ENCODE measurements at regions not wholly inside any gene's neighbourhood (a gene's known extent, or its start where the extent isn't known, plus 50 kb on each side); places are given as distances from the start of the nearest gene placed in this dataset.

- no peak for DNase-seq
Measured at GRCh38 chr1:110816945-110817344, 56.0 kb upstream of the CD53 start.

DNA sequence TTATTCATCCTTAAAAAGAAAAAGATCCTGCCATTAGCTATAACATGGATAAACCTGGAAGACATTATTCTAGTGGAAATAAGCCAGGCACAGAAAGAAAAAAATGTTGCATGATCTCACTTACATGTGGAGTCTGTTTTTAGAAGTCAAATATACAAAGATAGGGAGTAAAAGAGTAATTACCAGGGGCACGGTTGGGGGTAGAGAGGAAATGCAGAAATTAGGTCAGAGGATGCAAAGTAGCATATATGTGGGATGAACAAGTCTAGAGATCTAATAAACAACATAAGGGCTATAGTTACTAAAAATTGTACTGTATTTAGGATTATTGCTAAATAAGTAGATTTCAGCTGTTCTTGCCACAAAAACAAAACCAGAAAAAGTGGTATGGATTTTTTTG is 61.4 kb upstream of the CD53 start:
- no peak for DNase-seq

GRCh38 chr1:110800079-110800478 is 72.9 kb upstream of the CD53 start:
- no peak for DNase-seq

DNA sequence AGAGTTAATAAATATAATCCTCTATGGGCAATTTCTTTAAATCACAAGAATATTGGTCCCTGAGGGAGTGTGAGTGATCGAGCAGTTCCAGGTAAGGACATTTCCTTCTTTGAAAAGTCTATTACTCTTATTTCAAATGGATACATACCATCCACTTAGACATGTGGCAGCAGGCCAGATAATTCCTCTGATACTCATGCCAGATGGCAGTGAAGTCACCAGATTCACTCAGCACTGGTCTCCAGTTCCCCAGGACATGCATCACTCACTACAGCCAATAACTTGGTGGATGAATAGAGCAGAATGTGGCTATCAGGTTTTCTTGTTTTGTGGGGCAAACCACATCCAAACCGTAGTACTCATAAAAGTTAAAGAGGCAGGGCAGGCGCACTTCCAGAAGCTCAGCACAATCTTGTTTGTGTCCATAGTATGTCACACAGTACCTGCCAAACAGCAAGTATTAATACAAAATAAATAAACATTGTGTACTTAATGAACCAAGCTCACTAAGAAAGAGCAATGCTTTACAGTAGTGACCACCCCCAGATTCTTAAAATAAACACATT is 74.2 kb upstream of the CD53 start:
- DNase-seq = peak; percentile 30

DNA sequence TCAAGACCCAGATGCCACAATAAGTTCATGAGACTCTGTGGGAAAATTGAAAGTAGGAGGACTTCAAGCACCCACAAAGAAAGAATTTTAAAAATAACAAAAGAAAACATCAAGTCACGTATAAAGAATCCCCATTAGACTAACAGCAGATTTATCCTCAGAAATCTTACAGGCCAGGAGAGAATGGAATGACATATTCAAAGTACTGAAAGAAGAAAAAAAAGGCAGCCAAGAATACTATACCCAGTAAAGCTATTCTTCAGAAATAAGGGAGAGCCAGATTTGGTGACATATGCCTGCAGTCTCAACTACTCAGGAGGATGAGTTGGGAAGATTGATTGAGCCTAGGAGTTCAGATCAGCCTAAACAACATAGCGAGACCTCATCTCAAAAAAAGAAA is 84.3 kb upstream of the CD53 start:
- no peak for DNase-seq

GRCh38 chr1:110787328-110788071 is 85.4 kb upstream of the CD53 start:
- DNase-seq = no peak

DNA sequence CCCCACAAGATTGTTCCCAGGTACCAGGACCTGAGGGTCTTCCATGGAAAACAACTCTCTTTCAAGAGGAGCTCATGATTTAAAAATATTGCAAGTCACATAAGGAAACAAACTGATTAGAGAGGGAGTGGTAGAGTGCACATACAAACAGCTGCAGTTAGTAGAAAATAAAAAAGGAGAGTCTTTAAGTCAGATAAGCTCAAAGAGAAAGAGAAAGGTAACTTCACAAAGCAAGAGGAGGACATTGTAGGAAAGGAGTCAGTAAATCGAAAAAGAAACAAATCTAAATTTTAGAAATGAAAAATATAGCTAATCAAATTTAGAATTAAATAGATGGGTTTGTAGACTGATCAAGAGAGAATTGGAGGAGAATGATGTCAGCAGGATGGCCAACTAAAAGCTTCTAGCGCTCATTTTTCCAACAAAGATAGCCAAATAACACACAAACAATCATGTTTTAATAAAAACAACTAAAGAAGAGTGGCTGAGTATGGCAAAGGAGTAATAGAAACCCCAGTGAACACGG is 86.1 kb upstream of the CD53 start:
- DNase-seq = no peak

GRCh38 chr1:110785612-110786011 is 87.3 kb upstream of the CD53 start:
- DNase-seq = no peak

- DNase-seq = no peak
Measured at GRCh38 chr1:110785055-110785454, 87.9 kb upstream of the CD53 start.

DNA sequence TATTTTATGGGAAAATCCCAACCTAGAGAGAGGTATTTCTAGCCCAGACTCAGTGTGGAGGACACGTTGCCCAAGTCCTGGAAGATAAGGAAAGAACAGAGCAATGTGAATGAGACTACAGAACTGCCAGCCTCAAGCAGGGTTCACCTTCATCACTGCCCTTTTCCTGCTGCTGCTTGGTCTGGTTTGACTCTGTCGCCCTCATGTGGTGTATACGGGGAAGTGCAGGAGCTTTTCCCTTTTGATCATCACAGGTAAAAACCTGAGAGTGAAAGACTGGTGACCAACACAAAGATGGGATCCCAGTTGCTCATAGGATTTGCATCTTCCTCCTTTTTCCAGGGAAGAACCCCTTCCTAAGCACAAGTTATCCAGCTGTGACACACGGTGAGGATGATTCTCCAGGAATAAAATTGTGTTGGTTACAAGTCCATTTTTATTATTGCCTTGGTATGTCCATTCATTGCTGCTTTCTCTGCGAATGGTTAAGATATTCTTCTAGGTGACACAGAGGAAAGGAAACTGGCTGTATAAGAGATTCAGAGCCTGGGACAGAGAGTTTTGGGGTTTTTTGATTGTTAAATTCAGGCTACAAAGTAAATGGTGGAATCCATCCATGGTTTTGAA is 89.5 kb upstream of the CD53 start:
- DNase-seq = peak; percentile 24

GRCh38 chr1:110781525-110781924 is 91.4 kb upstream of the CD53 start:
- no peak for DNase-seq

DNA sequence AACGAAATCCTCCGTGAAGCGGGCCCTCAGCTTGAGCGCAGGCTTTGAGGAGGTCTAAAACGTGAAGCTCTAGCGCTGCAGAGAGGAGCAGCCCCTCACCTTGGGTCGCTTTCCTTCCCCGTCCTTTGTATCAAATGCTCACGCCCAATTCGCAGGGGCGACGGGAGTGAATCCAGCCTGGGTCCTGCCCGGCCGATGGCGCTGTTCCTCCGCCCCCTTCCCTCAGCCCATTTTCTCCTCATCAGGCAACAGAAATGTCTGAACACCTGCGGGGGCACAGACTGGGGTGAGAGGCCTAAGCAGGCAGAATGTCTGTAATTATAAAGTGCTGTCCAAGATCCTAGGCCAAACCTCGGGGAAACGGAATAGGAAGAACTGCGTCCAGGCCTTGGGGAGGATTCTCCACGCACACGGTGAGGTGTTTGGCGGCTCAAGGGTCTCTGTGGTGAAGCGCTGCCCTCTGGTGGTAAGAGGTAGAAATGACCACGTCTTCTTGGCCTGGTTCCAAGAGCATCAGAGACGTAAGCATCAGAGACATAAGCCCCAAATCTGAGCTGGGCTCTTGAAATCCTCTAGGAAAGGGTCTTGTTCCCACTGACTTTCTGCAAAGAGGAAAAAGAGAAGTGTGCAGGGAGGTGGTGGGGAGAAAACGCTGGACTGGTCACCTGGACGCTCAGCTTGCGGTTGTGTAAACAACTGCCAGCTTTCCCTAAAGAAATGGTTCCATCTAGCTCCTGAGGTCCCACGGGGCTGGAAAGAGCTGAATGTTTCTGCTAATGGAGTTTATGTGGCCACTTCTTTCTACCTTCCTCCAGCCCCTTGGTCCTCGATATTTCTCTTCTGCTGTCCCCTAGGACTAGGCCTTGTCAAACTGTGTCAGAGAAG is 92.1 kb upstream of the CD53 start:
- DNase-seq = peak; percentile 20

- no peak for DNase-seq
Measured at GRCh38 chr1:110779636-110780035, 93.3 kb upstream of the CD53 start.

- DNase-seq = no peak
Measured at GRCh38 chr1:110778821-110779220, 94.1 kb upstream of the CD53 start.

- no peak for DNase-seq
Measured at GRCh38 chr1:110777228-110777627, 95.7 kb upstream of the CD53 start.

DNA sequence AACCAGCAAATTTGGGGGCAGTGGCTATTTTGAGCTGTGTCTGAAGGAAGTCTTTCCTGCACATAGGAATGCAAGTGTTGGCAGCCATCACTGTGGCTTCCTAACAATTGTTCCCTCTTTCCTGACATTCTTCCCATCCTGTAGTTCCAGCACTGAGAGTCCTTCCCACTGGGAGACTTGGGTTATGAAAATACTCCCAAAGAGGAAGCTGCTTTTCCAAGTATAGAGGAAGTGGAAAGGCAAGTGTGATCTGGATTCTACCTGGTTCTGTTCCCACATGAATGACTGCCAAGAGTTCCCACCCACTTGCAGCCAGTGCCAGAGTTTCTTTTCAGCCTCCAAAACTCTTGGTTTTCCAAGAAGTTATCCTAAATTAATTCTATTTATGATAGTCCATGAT is 98.5 kb upstream of the CD53 start:
- no peak for DNase-seq

DNA sequence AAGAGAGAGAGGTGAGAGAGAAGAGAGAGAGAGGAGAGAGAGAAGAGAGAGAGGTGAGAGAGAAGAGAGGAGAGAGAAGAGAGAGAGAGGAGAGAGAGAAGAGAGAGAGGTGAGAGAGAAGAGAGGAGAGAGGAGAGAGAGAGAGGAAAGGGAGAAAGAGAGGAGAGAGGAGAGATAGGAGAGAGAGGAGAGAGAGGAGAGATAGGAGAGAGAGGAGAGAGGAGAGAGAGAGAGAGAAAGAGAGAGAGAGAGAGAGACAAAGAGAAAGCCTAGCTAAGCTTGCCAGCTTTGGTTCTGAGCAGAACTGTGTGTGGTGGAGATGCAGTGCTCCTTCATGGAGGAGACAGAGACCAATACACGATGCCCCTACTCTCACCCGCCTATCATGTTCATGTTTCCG is 99.1 kb upstream of the KCNA3 start:
- DNase-seq = no peak

DNA sequence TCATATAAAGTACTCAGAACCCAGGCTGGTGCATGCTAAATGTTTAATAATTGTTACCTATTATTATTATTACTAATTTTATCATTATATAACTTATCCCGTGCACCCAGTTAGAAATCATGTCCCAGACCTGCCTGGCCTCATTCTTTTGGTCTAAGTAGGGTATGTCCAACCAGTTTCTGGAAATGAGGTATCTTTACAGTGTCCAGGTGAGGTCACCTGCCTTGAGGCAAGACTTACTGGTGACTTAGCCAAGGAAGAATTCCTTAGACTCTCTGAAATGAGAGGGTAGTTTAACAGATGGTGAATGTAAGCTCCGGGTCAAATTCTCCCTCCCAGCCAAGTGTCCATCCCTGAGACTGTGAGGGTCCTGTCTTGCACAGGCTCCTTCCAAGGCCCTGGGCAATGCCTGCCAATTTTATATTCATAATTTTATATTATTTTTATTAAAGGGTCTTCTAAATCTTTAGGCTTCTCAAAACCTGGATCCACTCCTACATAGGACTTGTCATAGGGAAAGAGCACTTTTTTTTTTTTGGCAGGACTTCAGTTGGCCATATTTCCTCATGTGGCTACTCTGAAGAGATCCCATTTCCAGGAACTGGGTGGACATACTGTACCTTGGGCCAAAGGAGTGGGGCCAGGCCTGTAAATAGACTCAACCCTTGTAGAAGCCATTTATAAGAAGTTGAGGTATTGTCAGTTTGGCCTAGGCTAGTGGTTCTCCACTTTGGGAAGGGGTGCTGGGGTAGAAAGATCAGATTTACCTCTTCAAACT is 96.7 kb upstream of the KCNA3 start:
- DNase-seq = no peak

- DNase-seq = no peak
Measured at GRCh38 chr1:110770832-110771231, 96.1 kb upstream of the KCNA3 start.

DNA sequence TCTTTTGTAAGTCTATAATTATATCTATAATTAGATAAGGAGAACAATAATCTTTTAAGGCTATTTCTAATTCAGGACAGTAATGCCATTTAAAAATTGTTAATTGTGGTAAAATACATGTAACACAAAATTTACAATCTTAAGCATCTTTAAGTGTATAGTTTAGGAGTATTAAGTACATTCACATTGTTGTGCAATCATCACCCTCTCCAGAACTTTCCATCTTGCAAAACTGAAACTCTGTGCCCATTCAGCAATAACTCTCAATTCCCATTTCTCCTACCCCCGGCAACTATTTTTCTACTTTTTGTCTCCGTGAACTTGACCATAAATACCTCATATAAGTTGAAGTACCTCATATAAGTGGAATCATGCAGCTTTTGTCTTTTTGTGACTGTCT is 93.9 kb upstream of the KCNA3 start:
- DNase-seq = no peak

GRCh38 chr1:110766336-110766647 is 91.6 kb upstream of the KCNA3 start:
- DNase-seq = no peak

DNA sequence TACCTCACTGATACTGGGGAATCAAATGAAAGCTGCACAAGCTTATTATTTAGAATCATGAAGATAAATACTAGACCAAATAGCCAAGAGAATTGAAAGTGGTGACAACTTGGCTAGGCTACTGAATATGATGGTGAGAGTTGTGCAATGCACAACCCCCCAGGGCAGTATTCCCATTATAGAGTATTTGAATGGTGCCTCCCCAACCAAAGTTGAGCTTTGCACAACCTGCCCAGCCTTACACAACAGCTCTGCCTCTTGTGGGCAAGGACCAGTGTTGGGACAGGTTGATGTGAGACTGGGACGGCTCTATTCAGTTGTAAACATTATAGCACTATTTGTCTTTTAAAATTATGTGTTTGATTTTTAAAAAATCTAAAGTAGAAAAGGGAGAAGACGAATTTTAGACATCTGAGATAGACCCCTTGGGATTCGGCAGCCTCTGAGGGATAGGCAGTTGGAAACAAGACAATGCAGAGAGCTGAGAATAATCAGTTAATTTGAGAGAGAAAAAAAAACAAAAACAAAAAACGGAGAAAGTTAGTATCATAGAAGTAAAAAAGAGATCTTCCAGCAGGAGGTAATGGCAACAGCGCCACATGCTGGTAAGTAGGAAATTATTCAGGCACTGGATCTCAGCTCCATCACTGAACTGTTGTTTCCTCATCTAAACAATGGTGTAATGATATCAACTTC is 91.0 kb upstream of the KCNA3 start:
- DNase-seq = peak; percentile 28

Measured in NCI-H446 treated with DMSO at 0.1 percent for 48 hours (cell line).